CD4-positive, alpha-beta T cell treated with Interleukin-4 for 4 hours (primary cell): ENCODE measurements at regions not wholly inside any gene's neighbourhood (a gene's known extent, or its start where the extent isn't known, plus 50 kb on each side); places are given as distances from the start of the nearest gene placed in this dataset.
"Not testable (repeated sequence)": the region's sequence is repeated elsewhere in the genome, so short reads cannot be mapped to it uniquely, and the experiment has no call there.

Experiments used
- DNase-seq: peaks from one replicate; pipeline ENCODE4 v3.0.0-alpha.2; 2020

GRCh38 chr5:21315376-21315775 lies 1327.4 kb upstream of the CDH18 start:
- DNase-seq: not testable (repeated sequence)

GRCh38 chr5:21301205-21301604 lies 1313.2 kb upstream of the CDH18 start:
- DNase-seq: not testable (repeated sequence)

GRCh38 chr5:21274361-21274760 lies 1286.4 kb upstream of the CDH18 start:
- DNase-seq: not testable (repeated sequence)

- DNase-seq: no peak
Observed at GRCh38 chr5:21263361-21263760, 1275.4 kb upstream of the CDH18 start.

- DNase-seq: no peak
Observed at GRCh38 chr5:21254161-21254560, 1266.2 kb upstream of the CDH18 start.

- DNase-seq: no peak
Observed at GRCh38 chr5:21244982-21245381, 1257.0 kb upstream of the CDH18 start.

- DNase-seq: no peak
Observed at GRCh38 chr5:21238786-21239185, 1250.8 kb upstream of the CDH18 start.

- no peak for DNase-seq
Observed at GRCh38 chr5:21237461-21237860, 1249.5 kb upstream of the CDH18 start.

- DNase-seq: no peak
Observed at GRCh38 chr5:21236971-21237427, 1249.0 kb upstream of the CDH18 start.

GRCh38 chr5:21236104-21236503 lies 1248.1 kb upstream of the CDH18 start:
- no peak for DNase-seq

- no peak for DNase-seq
Observed at GRCh38 chr5:21225223-21226064, 1237.4 kb upstream of the CDH18 start.

- no peak for DNase-seq
Observed at GRCh38 chr5:21221616-21222015, 1233.6 kb upstream of the CDH18 start.

GRCh38 chr5:21219966-21220365 lies 1232.0 kb upstream of the CDH18 start:
- DNase-seq: no peak

- DNase-seq: no peak
Observed at GRCh38 chr5:21219251-21219650, 1231.3 kb upstream of the CDH18 start.

- DNase-seq: no peak
Observed at GRCh38 chr5:21212026-21212425, 1224.0 kb upstream of the CDH18 start.

GRCh38 chr5:21209409-21209808 lies 1221.4 kb upstream of the CDH18 start:
- DNase-seq: no peak

GRCh38 chr5:21199087-21199486 lies 1211.1 kb upstream of the CDH18 start:
- no peak for DNase-seq

GRCh38 chr5:21195145-21195544 lies 1207.1 kb upstream of the CDH18 start:
- no peak for DNase-seq

GRCh38 chr5:21185536-21185935 lies 1197.5 kb upstream of the CDH18 start:
- no peak for DNase-seq

GRCh38 chr5:21184581-21184980 lies 1196.6 kb upstream of the CDH18 start:
- DNase-seq: no peak

GRCh38 chr5:21181609-21182125 lies 1193.7 kb upstream of the CDH18 start:
- DNase-seq: no peak

- no peak for DNase-seq
Observed at GRCh38 chr5:21173526-21173925, 1185.5 kb upstream of the CDH18 start.

- no peak for DNase-seq
Observed at GRCh38 chr5:21173036-21173435, 1185.0 kb upstream of the CDH18 start.

GRCh38 chr5:21171038-21171437 lies 1183.0 kb upstream of the CDH18 start:
- no peak for DNase-seq

- DNase-seq: no peak
Observed at GRCh38 chr5:21168557-21168956, 1180.6 kb upstream of the CDH18 start.
